DOHH2 (cell line): ENCODE measurements at regions not wholly inside any gene's neighbourhood (a gene's known extent, or its start where the extent isn't known, plus 50 kb on each side); places are given as distances from the start of the nearest gene placed in this dataset.
"Not testable (repeated sequence)": the region's sequence is repeated elsewhere in the genome, so short reads cannot be mapped to it uniquely, and the experiment has no call there.

Source experiments
- H3F3A ChIP-seq: fragments of 200-600 bp; sonication (generic), shearing (Covaris generic); 2 replicates; pipeline ENCODE4 v1.6.0; 2016; ENCODE audit warnings: antibody characterized with exemption, mild to moderate bottlenecking; ENCODE audit not compliant: control insufficient read depth, insufficient read depth
- H3K27ac ChIP-seq: fragments of 200-600 bp; sonication (generic); 2 replicates; pipeline ENCODE4 v1.5.1; 2014; ENCODE audit warnings: low read depth, mild to moderate bottlenecking, low read length, moderate library complexity
- H3K27me3 ChIP-seq: fragments of 200-600 bp; sonication (generic); 2 replicates; pipeline ENCODE4 v1.6.1; 2014; ENCODE audit warnings: mild to moderate bottlenecking, low read length, mixed read lengths; ENCODE audit not compliant: control insufficient read depth
- H3K36me3 ChIP-seq: fragments of 200-600 bp; sonication (generic); 2 replicates; pipeline ENCODE4 v1.6.1; 2014; ENCODE audit warnings: mild to moderate bottlenecking, low read length, moderate library complexity, mixed read lengths; ENCODE audit not compliant: control insufficient read depth
- H3K4me1 ChIP-seq: fragments of 200-600 bp; sonication (generic); 2 replicates; pipeline ENCODE4 v1.6.1; 2014; ENCODE audit warnings: mild to moderate bottlenecking, low read length, mixed read lengths; ENCODE audit not compliant: control insufficient read depth
- H3K4me2 ChIP-seq: fragments of 200-600 bp; sonication (generic); 2 replicates; pipeline ENCODE4 v1.6.0; 2014; ENCODE audit warnings: mild to moderate bottlenecking, low read length, moderate library complexity
- H3K4me3 ChIP-seq: fragments of 200-600 bp; sonication (generic); 2 replicates; pipeline ENCODE4 v1.5.1; 2014; ENCODE audit warnings: mild to moderate bottlenecking, low read length, mixed read lengths
- H3K79me2 ChIP-seq: fragments of 200-600 bp; sonication (generic); 2 replicates; pipeline ENCODE4 v1.6.1; 2014; ENCODE audit warnings: mild to moderate bottlenecking, low read length, mixed read lengths; ENCODE audit not compliant: control insufficient read depth
- H3K9me2 ChIP-seq: fragments of 200-600 bp; sonication (generic); replicated peaks from 2 replicates; pipeline ENCODE4 v1.6.1; 2014; ENCODE audit warnings: mild to moderate bottlenecking, low read length, mixed read lengths; ENCODE audit not compliant: control insufficient read depth
- H3K9me3 ChIP-seq: fragments of 200-600 bp; sonication (generic); 2 replicates; pipeline ENCODE4 v1.6.1; 2014; ENCODE audit warnings: antibody characterized with exemption, low read length, mixed read lengths; ENCODE audit not compliant: control insufficient read depth, insufficient read depth
- H4K20me1 ChIP-seq: fragments of 200-600 bp; sonication (generic); 2 replicates; pipeline ENCODE4 v1.6.0; 2014; ENCODE audit warnings: low read depth, mild to moderate bottlenecking, antibody characterized with exemption, low read length, moderate library complexity; ENCODE audit not compliant: control insufficient read depth, insufficient read depth

GRCh38 chr5:176035201-176035530 is 67.1 kb upstream of the THOC3 start:
- H3K36me3 ChIP-seq, H3K9me3 ChIP-seq, H3K4me1 ChIP-seq, H4K20me1 ChIP-seq, H3K27ac ChIP-seq, H3K9me2 ChIP-seq, H3K4me3 ChIP-seq, H3F3A ChIP-seq, H3K27me3 ChIP-seq, H3K4me2 ChIP-seq, H3K79me2 ChIP-seq: not testable (repeated sequence)

- not testable (repeated sequence) for H3K27ac ChIP-seq, H3K36me3 ChIP-seq, H4K20me1 ChIP-seq, H3K4me3 ChIP-seq, H3K9me2 ChIP-seq, H3K9me3 ChIP-seq, H3K27me3 ChIP-seq, H3F3A ChIP-seq, H3K79me2 ChIP-seq, H3K4me1 ChIP-seq, H3K4me2 ChIP-seq
Measured at GRCh38 chr5:176035816-176036308, 67.7 kb upstream of the THOC3 start.

GRCh38 chr5:176036391-176036790 is 68.3 kb upstream of the THOC3 start:
- not testable (repeated sequence) for H3K79me2 ChIP-seq, H3K27me3 ChIP-seq, H3K27ac ChIP-seq, H3K4me2 ChIP-seq, H3F3A ChIP-seq, H3K9me3 ChIP-seq, H3K36me3 ChIP-seq, H3K9me2 ChIP-seq, H3K4me1 ChIP-seq, H3K4me3 ChIP-seq, H4K20me1 ChIP-seq

DNA sequence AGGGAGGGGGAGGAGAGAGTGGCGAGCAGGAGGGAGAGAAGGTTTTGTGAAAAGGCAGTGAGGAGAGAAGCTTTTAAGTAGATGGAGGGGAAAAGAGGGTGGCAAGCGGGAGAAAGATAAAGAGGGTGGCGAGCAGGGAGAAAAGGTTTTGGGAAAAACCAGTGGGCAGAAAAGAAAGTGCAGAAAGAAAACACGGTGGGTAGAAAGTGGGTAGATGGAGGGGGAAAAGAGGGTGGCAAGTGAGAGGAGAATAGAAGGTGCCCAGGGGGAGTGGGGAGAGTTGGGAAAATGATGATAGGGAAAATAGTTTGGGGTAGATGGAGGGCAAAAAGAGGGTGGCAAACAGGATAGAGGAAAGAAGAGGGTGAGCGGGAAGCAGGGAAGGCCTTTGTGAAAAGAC is 69.1 kb upstream of the THOC3 start:
- H3K27me3 ChIP-seq, H3K4me3 ChIP-seq, H4K20me1 ChIP-seq, H3K9me2 ChIP-seq, H3F3A ChIP-seq, H3K4me1 ChIP-seq, H3K9me3 ChIP-seq, H3K79me2 ChIP-seq, H3K27ac ChIP-seq, H3K4me2 ChIP-seq, H3K36me3 ChIP-seq: not testable (repeated sequence)

GRCh38 chr5:176040105-176040801 is 72.1 kb upstream of the THOC3 start:
- H3K9me2 ChIP-seq, H3K9me3 ChIP-seq, H4K20me1 ChIP-seq, H3K4me2 ChIP-seq, H3K27me3 ChIP-seq, H3F3A ChIP-seq, H3K27ac ChIP-seq, H3K36me3 ChIP-seq, H3K79me2 ChIP-seq, H3K4me3 ChIP-seq, H3K4me1 ChIP-seq: not testable (repeated sequence)

DNA sequence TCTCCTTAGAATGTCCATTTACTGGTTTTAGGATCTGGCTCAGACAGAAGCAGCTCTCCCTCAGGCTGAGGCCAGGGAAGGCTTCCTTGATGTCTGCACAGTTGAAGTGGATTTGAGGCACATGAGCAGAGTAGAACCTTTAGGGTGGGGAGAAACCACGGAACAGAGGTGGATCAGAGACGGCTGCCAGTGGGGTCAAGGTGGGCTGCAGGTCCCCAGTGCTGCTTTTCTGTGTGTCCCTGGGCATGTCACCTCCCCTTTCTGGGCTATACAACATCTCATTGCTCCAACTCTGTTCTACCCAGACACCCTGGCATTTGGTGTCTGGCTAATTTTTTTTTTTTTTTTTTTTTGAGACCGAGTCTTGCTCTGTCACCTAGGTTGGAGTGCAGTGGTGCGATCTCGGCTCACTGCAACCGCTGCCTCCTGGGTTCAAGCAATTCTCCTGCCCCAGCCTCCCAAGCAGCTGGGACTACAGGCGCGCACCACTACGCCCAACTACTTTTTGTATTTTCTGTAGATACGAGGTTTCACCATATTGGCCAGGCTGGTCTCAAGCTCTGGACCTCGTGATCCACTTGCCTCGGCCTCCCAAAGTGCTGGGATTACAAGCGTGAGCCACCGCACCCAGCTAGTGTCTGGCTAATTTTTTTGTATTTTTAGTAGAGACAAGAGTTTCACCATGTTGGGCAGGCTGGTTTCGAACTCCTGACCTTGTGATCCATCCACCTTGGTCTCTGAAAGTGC is 73.3 kb upstream of the THOC3 start:
- H3K36me3 ChIP-seq, H3K9me2 ChIP-seq, H3K79me2 ChIP-seq, H3K4me1 ChIP-seq, H3F3A ChIP-seq, H3K4me2 ChIP-seq, H3K27me3 ChIP-seq, H3K27ac ChIP-seq, H3K4me3 ChIP-seq, H4K20me1 ChIP-seq, H3K9me3 ChIP-seq: not testable (repeated sequence)

DNA sequence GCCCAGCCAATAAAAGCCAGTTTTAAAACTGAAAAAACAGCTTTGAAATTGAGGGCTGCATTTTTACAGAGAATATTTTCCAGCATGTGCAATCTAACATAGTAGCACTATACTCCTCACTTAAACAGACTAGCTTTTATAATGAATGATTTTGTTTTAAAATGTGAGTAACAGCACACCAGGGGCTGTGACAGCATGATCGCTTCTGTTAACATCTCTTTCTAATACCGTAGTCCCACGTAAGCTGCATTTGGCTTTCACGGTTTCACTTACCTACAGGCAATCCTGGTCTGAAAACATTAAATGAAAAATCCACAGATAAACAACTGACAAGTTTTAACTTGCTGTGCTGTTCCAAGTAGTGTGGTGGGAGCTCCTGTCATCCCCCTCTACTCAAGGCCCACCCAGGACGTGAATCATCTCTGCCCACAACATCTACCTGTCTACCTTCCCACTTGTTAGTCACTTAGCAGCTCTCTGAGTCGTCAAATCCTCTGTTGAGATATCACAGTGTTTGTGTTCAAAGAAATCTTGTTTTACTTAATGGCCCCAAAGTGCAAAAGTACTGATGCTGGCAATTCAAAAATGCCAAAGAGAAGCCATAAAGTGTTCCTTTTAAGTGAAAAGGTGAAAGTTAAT is 74.0 kb upstream of the THOC3 start:
- not testable (repeated sequence) for H3K79me2 ChIP-seq, H3K9me2 ChIP-seq, H3K27ac ChIP-seq, H3K27me3 ChIP-seq, H3K4me3 ChIP-seq, H3F3A ChIP-seq, H3K4me2 ChIP-seq, H3K9me3 ChIP-seq, H3K36me3 ChIP-seq, H4K20me1 ChIP-seq, H3K4me1 ChIP-seq

DNA sequence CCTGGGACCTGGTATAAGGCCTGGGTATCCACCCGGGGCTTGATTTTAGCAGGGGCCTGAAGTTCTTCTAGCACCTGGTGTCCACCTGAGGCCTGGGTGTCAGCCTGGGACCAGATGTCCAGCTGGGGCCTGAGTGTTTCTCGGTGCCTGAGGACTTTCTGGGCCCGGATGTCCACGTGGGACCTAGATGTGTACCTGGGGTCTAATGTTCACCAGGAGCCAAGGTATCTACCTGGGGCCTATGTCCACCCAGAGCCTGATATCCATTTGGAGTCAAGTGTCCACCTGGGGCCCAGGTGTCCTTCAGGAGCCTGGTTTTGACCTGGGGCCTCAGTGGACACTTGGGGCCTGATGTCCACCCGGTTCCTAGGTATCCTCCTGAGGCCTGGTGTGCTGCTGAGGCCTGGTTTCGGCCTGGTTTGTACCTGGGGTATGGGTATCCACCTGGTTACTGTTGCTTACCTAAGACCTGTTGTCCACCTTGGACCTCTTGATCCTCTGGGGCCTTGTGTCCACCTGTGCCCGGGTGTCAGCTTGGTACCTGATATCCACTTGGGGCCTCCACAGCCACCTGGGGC is 75.2 kb upstream of the THOC3 start:
- not testable (repeated sequence) for H3K9me3 ChIP-seq, H3K27ac ChIP-seq, H4K20me1 ChIP-seq, H3K4me2 ChIP-seq, H3K4me1 ChIP-seq, H3K4me3 ChIP-seq, H3K27me3 ChIP-seq, H3F3A ChIP-seq, H3K36me3 ChIP-seq, H3K79me2 ChIP-seq, H3K9me2 ChIP-seq
